ENCODE measurements at regions not wholly inside any gene's neighbourhood (a gene's known extent, or its start where the extent isn't known, plus 50 kb on each side); places are given as distances from the start of the nearest gene placed in this dataset.

GRCh38 chr6:90369651-90370050, 73.0 kb upstream of the BACH2 start:
- H3K4me1 ChIP-seq (ENCODE audit: insufficient read depth, low read length), result peaks cover 3% of the 10 kb centered on the region
- no peak for DNase-seq
- Mint-ChIP-seq H3K27ac (no peak overlapping the region), H3K9me3 (no peaks in the 10 kb centered on the region), H3K27me3 (peaks cover 0 to 1% of the 10 kb centered on the region in 2 donors), H3K4me1 (peaks cover 9 to 19% (median 12%) of the 10 kb centered on the region in 3 donors), H3K36me3 (no peaks in the 10 kb centered on the region), H3K4me3 (no peak overlapping the region)
- ChIA-PET POLR2A (no interaction called here), CTCF (interaction anchor here (3.2 kb wide), 1 partner anchor 23 kb away, joined by 10 read pairs; no protein-coding TSS in a partner anchor)
- H3K4me3 ChIP-seq (ENCODE audit: low read length), result no peak overlapping the region
- H3K27ac ChIP-seq (ENCODE audit: low read depth, low read length), result no peak overlapping the region
- no peaks in the 10 kb centered on the region for H3K36me3 ChIP-seq (ENCODE audit: insufficient read depth, low read length)
- no peaks in the 10 kb centered on the region for H3K9me3 ChIP-seq (ENCODE audit: low read length)
- H3K27me3 ChIP-seq (ENCODE audit: insufficient read depth, low read length, poor library complexity, severe bottlenecking), result no peaks in the 10 kb centered on the region

DNA sequence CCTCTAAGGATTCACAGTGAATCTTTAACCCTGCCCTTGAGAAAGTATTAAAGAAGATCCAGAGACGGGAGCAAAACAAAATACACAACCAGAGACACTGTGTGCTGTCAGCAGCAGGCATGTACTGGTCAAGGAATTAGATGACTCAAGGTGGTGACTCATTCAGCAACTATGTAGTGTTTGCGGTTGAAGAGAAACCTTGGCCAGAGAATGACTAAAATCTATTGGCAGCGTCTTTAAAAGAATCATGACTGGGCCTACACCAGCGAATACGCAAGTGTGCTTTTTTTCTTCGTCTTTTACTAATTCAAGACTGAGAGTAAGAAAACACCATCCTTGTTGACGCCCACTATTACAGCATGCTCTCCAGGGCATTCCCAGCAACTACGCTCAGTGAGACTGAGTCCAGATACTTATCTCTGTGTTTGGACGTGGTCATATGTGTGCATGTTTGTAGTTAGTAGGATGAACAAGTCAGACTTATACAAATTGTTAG, 72.4 kb upstream of the BACH2 start:
- Mint-ChIP-seq H3K9me3 (no peaks in the 10 kb centered on the region), H3K4me1 (peaks cover 9 to 19% (median 12%) of the 10 kb centered on the region in 3 donors), H3K4me3 (peak overlapping the region in 1 of 7 donors; percentile 6), H3K36me3 (no peaks in the 10 kb centered on the region), H3K27me3 (peaks cover 0 to 1% of the 10 kb centered on the region in 2 donors), H3K27ac (peak overlapping the region in 1 of 8 donors; percentile 0)
- Histone ChIP-seq H3K36me3 (ENCODE audit: insufficient read depth, low read length) (no peaks in the 10 kb centered on the region), H3K4me3 (ENCODE audit: low read length) (no peak overlapping the region), H3K9me3 (ENCODE audit: low read length) (no peaks in the 10 kb centered on the region), H3K27ac (ENCODE audit: low read depth, low read length) (no peak overlapping the region), H3K4me1 (ENCODE audit: insufficient read depth, low read length) (peaks cover 3% of the 10 kb centered on the region), H3K27me3 (ENCODE audit: insufficient read depth, low read length, poor library complexity, severe bottlenecking) (no peaks in the 10 kb centered on the region)
- peak in 1 of 5 donors; percentile 14 for DNase-seq
- CTCF ChIA-PET, result no interaction called here
- POLR2A ChIA-PET, result no interaction called here

- ChIA-PET CTCF (no interaction called here), POLR2A (no interaction called here)
- Mint-ChIP-seq H3K27ac (peak overlapping the region in 1 of 8 donors; percentile 0), H3K27me3 (peaks cover 0 to 1% of the 10 kb centered on the region in 2 donors), H3K4me3 (no peak overlapping the region), H3K36me3 (no peaks in the 10 kb centered on the region), H3K9me3 (no peaks in the 10 kb centered on the region), H3K4me1 (peaks cover 9 to 19% (median 12%) of the 10 kb centered on the region in 3 donors)
- no peak for DNase-seq
- no peak overlapping the region for H3K27ac ChIP-seq (ENCODE audit: low read depth, low read length)
- H3K27me3 ChIP-seq (ENCODE audit: insufficient read depth, low read length, poor library complexity, severe bottlenecking), result no peaks in the 10 kb centered on the region
- no peaks in the 10 kb centered on the region for H3K9me3 ChIP-seq (ENCODE audit: low read length)
- no peak overlapping the region for H3K4me3 ChIP-seq (ENCODE audit: low read length)
- peaks cover 3% of the 10 kb centered on the region for H3K4me1 ChIP-seq (ENCODE audit: insufficient read depth, low read length)
- no peaks in the 10 kb centered on the region for H3K36me3 ChIP-seq (ENCODE audit: insufficient read depth, low read length)
Measured at GRCh38 chr6:90368601-90369000, 72.0 kb upstream of the BACH2 start.

GRCh38 chr6:90368001-90368400, 71.4 kb upstream of the BACH2 start:
- Mint-ChIP-seq H3K27me3 (peaks cover 0 to 1% of the 10 kb centered on the region in 2 donors), H3K4me3 (no peak overlapping the region), H3K27ac (no peak overlapping the region), H3K36me3 (no peaks in the 10 kb centered on the region), H3K4me1 (peaks cover 9 to 19% (median 12%) of the 10 kb centered on the region in 3 donors), H3K9me3 (no peaks in the 10 kb centered on the region)
- Histone ChIP-seq H3K4me1 (ENCODE audit: insufficient read depth, low read length) (peaks cover 3% of the 10 kb centered on the region), H3K27ac (ENCODE audit: low read depth, low read length) (no peak overlapping the region), H3K9me3 (ENCODE audit: low read length) (no peaks in the 10 kb centered on the region), H3K27me3 (ENCODE audit: insufficient read depth, low read length, poor library complexity, severe bottlenecking) (no peaks in the 10 kb centered on the region), H3K4me3 (ENCODE audit: low read length) (no peak overlapping the region), H3K36me3 (ENCODE audit: insufficient read depth, low read length) (no peaks in the 10 kb centered on the region)
- ChIA-PET CTCF (no interaction called here), POLR2A (no interaction called here)
- no peak for DNase-seq

- CTCF ChIA-PET, result no interaction called here
Measured at GRCh38 chr6:90365565-90366219, 69.0 kb upstream of the BACH2 start.

DNA sequence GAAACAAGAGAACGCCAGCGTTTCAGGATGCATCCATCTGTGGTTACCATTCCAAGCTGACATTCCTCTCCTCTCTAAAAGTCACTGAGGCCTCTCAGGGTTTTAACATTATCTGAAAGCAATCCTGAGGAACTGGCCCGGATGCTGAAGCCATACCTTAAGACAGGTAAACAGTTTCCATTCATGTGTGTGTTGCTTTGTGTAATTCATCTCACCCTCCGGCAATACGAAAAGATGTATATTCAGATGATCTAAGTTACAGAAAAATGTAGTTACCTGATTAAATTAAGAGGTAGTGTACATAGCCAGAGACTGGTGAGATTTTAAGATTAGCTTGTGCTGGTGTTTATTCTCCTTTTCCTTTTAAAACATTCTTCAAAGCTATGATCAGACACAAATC, 68.4 kb upstream of the BACH2 start:
- H3K4me3 Mint-ChIP-seq, result no peak overlapping the region
- POLR2A ChIA-PET, result no interaction called here

More at GRCh38 chr6:90365565-90366219, 69.0 kb upstream of the BACH2 start:
- Histone ChIP-seq H3K4me1 (ENCODE audit: insufficient read depth, low read length) (peaks cover 3% of the 10 kb centered on the region), H3K9me3 (ENCODE audit: low read length) (no peaks in the 10 kb centered on the region), H3K36me3 (ENCODE audit: insufficient read depth, low read length) (no peaks in the 10 kb centered on the region), H3K27me3 (ENCODE audit: insufficient read depth, low read length, poor library complexity, severe bottlenecking) (no peaks in the 10 kb centered on the region), H3K27ac (ENCODE audit: low read depth, low read length) (no peak overlapping the region), H3K4me3 (ENCODE audit: low read length) (no peak overlapping the region)
- H3K27me3 Mint-ChIP-seq, result peaks cover 0 to 1% of the 10 kb centered on the region in 2 donors
- POLR2A ChIA-PET, result no interaction called here
- no peak overlapping the region for H3K4me3 Mint-ChIP-seq
- peaks cover 9 to 17% (median 12%) of the 10 kb centered on the region in 3 donors for H3K4me1 Mint-ChIP-seq
- H3K27ac Mint-ChIP-seq, result no peak overlapping the region
- no peaks in the 10 kb centered on the region for H3K36me3 Mint-ChIP-seq
- no peaks in the 10 kb centered on the region for H3K9me3 Mint-ChIP-seq
- DNase-seq, result no peak

GRCh38 chr6:90364286-90364685, 67.6 kb upstream of the BACH2 start:
- no peaks in the 10 kb centered on the region for H3K9me3 Mint-ChIP-seq
- peaks cover 0 to 1% of the 10 kb centered on the region in 2 donors for H3K27me3 Mint-ChIP-seq
- Histone ChIP-seq H3K9me3 (ENCODE audit: low read length) (no peaks in the 10 kb centered on the region), H3K36me3 (ENCODE audit: insufficient read depth, low read length) (no peaks in the 10 kb centered on the region), H3K27me3 (ENCODE audit: insufficient read depth, low read length, poor library complexity, severe bottlenecking) (no peaks in the 10 kb centered on the region), H3K4me1 (ENCODE audit: insufficient read depth, low read length) (peaks cover 3% of the 10 kb centered on the region), H3K4me3 (ENCODE audit: low read length) (no peak overlapping the region), H3K27ac (ENCODE audit: low read depth, low read length) (no peak overlapping the region)
- CTCF ChIA-PET, result no interaction called here
- no peaks in the 10 kb centered on the region for H3K36me3 Mint-ChIP-seq
- peaks cover 6 to 7% (median 7%) of the 10 kb centered on the region in 3 donors for H3K4me1 Mint-ChIP-seq
- H3K27ac Mint-ChIP-seq, result peak overlapping the region in 1 of 8 donors; percentile 33
- DNase-seq, result no peak
- POLR2A ChIA-PET, result no interaction called here
- H3K4me3 Mint-ChIP-seq, result no peak overlapping the region

More for the DNA sequence above, 68.4 kb upstream of the BACH2 start:
- no peaks in the 10 kb centered on the region for H3K36me3 Mint-ChIP-seq
- H3K4me3 ChIP-seq (ENCODE audit: low read length), result no peak overlapping the region
- CTCF ChIA-PET, result no interaction called here
- no peak overlapping the region for H3K27ac Mint-ChIP-seq
- H3K4me1 Mint-ChIP-seq, result peaks cover 9 to 13% (median 12%) of the 10 kb centered on the region in 3 donors
- H3K27me3 ChIP-seq (ENCODE audit: insufficient read depth, low read length, poor library complexity, severe bottlenecking), result no peaks in the 10 kb centered on the region
- no peak for DNase-seq
- H3K4me1 ChIP-seq (ENCODE audit: insufficient read depth, low read length), result peaks cover 3% of the 10 kb centered on the region
- H3K9me3 ChIP-seq (ENCODE audit: low read length), result no peaks in the 10 kb centered on the region
- H3K9me3 Mint-ChIP-seq, result no peaks in the 10 kb centered on the region
- no peak overlapping the region for H3K27ac ChIP-seq (ENCODE audit: low read depth, low read length)
- no peaks in the 10 kb centered on the region for H3K36me3 ChIP-seq (ENCODE audit: insufficient read depth, low read length)
- peaks cover 0 to 1% of the 10 kb centered on the region in 2 donors for H3K27me3 Mint-ChIP-seq

- Histone ChIP-seq H3K9me3 (ENCODE audit: low read length) (no peaks in the 10 kb centered on the region), H3K4me1 (ENCODE audit: insufficient read depth, low read length) (no peaks in the 10 kb centered on the region), H3K4me3 (ENCODE audit: low read length) (no peak overlapping the region), H3K27ac (ENCODE audit: low read depth, low read length) (no peak overlapping the region), H3K36me3 (ENCODE audit: insufficient read depth, low read length) (no peaks in the 10 kb centered on the region), H3K27me3 (ENCODE audit: insufficient read depth, low read length, poor library complexity, severe bottlenecking) (no peaks in the 10 kb centered on the region)
- Mint-ChIP-seq H3K27ac (no peak overlapping the region), H3K4me3 (no peak overlapping the region), H3K4me1 (no peaks in the 10 kb centered on the region), H3K9me3 (no peaks in the 10 kb centered on the region), H3K36me3 (no peaks in the 10 kb centered on the region), H3K27me3 (peaks cover 0 to 2% of the 10 kb centered on the region in 2 donors)
- DNase-seq, result no peak
- ChIA-PET CTCF (no interaction called here), POLR2A (no interaction called here)
Measured at GRCh38 chr6:90362318-90362717, 65.7 kb upstream of the BACH2 start.
